NCI-H1417 treated with DMSO at 0.1 percent for 48 hours (cell line): ENCODE measurements at regions not wholly inside any gene's neighbourhood (a gene's known extent, or its start where the extent isn't known, plus 50 kb on each side); places are given as distances from the start of the nearest gene placed in this dataset.
"Not testable (repeated sequence)": the region's sequence is repeated elsewhere in the genome, so short reads cannot be mapped to it uniquely, and the experiment has no call there.

Experiments used
- DNase-seq: peaks from one replicate; lab custom pipeline; 2025; lab: John Stamatoyannopoulos, UW

- DNase-seq: no peak
These were observed 439.8 kb upstream of the TMEFF2 start for GRCh38 chr2:192634557-192634956.

GRCh38 chr2:192628017-192628416 lies 433.3 kb upstream of the TMEFF2 start:
- DNase-seq: no peak

- DNase-seq: no peak
These were observed 420.4 kb upstream of the TMEFF2 start for GRCh38 chr2:192615105-192615504.

GRCh38 chr2:192604295-192604694 lies 409.6 kb upstream of the TMEFF2 start:
- no peak for DNase-seq

- not testable (repeated sequence) for DNase-seq
These were observed 403.9 kb upstream of the TMEFF2 start for GRCh38 chr2:192598649-192599048.

GRCh38 chr2:192593561-192593960 lies 398.8 kb upstream of the TMEFF2 start:
- DNase-seq: no peak

GRCh38 chr2:192591617-192592016 lies 396.9 kb upstream of the TMEFF2 start:
- no peak for DNase-seq

GRCh38 chr2:192585418-192585817 lies 390.7 kb upstream of the TMEFF2 start:
- DNase-seq: no peak

- DNase-seq: no peak
These were observed 390.2 kb upstream of the TMEFF2 start for GRCh38 chr2:192584976-192585375.

- DNase-seq: no peak
These were observed 385.4 kb upstream of the TMEFF2 start for GRCh38 chr2:192579965-192580700.

- DNase-seq: no peak
These were observed 384.0 kb upstream of the TMEFF2 start for GRCh38 chr2:192578780-192579179.

GRCh38 chr2:192577706-192578105 lies 383.0 kb upstream of the TMEFF2 start:
- DNase-seq: no peak

- DNase-seq: no peak
These were observed 379.8 kb upstream of the TMEFF2 start for GRCh38 chr2:192574552-192574951.

GRCh38 chr2:192571636-192572035 lies 376.9 kb upstream of the TMEFF2 start:
- no peak for DNase-seq

- DNase-seq: no peak
These were observed 376.1 kb upstream of the TMEFF2 start for GRCh38 chr2:192570788-192571187.

GRCh38 chr2:192566863-192567262 lies 372.1 kb upstream of the TMEFF2 start:
- DNase-seq: no peak

GRCh38 chr2:192560326-192560725 lies 365.6 kb upstream of the TMEFF2 start:
- DNase-seq: no peak

GRCh38 chr2:192559587-192559986 lies 364.9 kb upstream of the TMEFF2 start:
- no peak for DNase-seq

GRCh38 chr2:192558637-192559036 lies 363.9 kb upstream of the TMEFF2 start:
- DNase-seq: no peak

- no peak for DNase-seq
These were observed 361.0 kb upstream of the TMEFF2 start for GRCh38 chr2:192555740-192556139.

- no peak for DNase-seq
These were observed 357.0 kb upstream of the TMEFF2 start for GRCh38 chr2:192551760-192552159.

GRCh38 chr2:192546565-192546964 lies 351.8 kb upstream of the TMEFF2 start:
- DNase-seq: no peak

GRCh38 chr2:192544371-192544955 lies 349.7 kb upstream of the TMEFF2 start:
- no peak for DNase-seq
